ENCODE measurements at regions not wholly inside any gene's neighbourhood (a gene's known extent, or its start where the extent isn't known, plus 50 kb on each side); places are given as distances from the start of the nearest gene placed in this dataset.

DNA sequence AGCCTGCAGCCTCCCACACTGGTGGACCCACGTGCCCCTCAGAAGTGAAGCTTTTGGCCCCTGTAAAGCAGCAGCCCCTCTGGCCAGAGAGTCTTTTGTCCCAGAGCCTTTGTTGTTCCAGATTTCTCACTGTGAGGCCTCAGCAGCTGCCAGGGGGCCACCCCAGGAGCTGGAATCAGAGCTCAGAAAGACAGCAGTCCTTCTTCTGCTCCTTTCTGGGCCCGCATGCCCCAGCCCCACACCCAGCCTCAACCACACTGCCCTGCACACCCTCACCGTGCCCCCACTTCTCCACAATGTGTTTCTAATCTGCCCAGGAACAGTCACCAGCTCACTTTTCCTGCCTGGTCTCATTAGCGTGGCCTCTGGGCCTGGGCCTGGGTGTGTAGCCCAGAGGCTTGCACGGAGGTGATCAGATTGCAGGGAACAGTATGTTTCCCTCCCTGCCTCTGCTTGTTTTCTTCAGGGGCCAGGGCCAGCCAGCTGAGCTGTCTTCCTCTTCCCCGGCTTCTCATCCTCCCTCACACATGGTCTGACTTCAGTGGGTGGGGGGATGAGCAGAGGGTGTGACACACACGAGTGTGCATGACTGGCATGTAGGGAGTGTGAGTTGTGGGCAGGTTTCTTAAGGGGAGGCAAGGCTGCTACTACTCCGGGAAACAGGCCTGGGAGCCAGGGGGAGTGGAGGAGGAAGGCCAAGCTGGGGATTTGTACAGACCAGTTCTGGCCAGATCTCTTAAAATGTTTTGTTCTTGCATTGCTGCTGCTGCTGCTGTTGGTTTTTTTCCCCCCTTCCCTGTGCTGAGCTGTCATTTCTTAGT, 82.5 kb upstream of the ZNF648 start:
- intact Hi-C loops (cut with DNase I) = loop anchor here (1.0 to 5.0 kb wide), 4 partner anchors 53 to 252 kb away; no protein-coding TSS in a partner anchor
- peak overlapping the region in 1 of 4 donors; percentile 21 for H3K4me3 ChIP-seq
- TF ChIP-seq CTCF (IDR thresholded peaks at IDR 0.05) (peak in 1 of 3 experiments; percentile 9), EP300 (IDR thresholded peaks at IDR 0.05) (peak; percentile 65), POLR2A (IDR thresholded peaks at IDR 0.05; ENCODE audit: low read depth) (no peak), POLR2AphosphoS5 (IDR thresholded peaks at IDR 0.05) (peak; percentile 90 to 95)
- 23% methylated on average over 8 of the region's 8 CpGs for WGBS
- DNase-seq (ENCODE audit: extremely low spot score) = peak; percentile 98
- H3K36me3 ChIP-seq = no peaks in the 10 kb centered on the region
- peaks cover 26 to 53% (median 41%) of the 10 kb centered on the region in 4 donors for H3K4me1 ChIP-seq
- H3K27me3 ChIP-seq = no peaks in the 10 kb centered on the region
- peak overlapping the region; percentile 90 to 97 (median 95) for H3K27ac ChIP-seq (replicated peaks in 1 of 4)
- H3K9me3 ChIP-seq = no peaks in the 10 kb centered on the region

DNA sequence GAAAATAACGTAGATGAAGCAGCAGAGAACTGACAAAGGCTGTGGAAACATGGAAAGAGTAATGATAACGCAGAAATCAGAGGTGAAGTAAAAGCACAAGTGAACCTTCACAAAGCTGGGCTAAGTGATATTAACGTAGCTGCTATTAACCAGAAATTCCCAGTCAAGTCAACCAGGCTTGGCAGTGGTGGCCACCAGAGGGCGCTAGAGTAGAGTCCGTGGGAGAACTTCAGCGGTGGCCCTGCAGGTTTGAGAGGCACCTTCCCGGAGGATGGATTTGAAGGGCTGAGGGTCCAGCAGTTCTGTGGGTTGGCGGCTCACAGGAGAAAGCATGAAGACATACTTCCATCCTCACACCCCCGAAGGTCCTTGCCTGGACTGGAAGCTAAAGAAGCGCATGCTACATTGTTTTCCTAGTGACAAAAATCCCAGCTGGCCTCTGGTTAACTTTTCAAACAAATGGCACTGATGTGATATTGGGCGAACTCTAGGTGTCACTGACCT, 81.7 kb upstream of the ZNF648 start:
- TF ChIP-seq EP300 (IDR thresholded peaks at IDR 0.05) = no peak
- peak; percentile 95 to 98 (median 97) for TF ChIP-seq CTCF (IDR thresholded peaks at IDR 0.05)
- TF ChIP-seq POLR2AphosphoS5 (IDR thresholded peaks at IDR 0.05) = peak; percentile 68 to 73
- no peak for TF ChIP-seq POLR2A (IDR thresholded peaks at IDR 0.05; ENCODE audit: low read depth)
- Histone ChIP-seq H3K4me3 (peak overlapping the region in 1 of 4 donors; percentile 21), H3K4me1 (peaks cover 26 to 50% (median 41%) of the 10 kb centered on the region in 4 donors), H3K27me3 (no peaks in the 10 kb centered on the region), H3K27ac (replicated peaks in 1 of 4) (peak overlapping the region; percentile 90 to 97 (median 95)), H3K9me3 (no peaks in the 10 kb centered on the region), H3K36me3 (no peaks in the 10 kb centered on the region)
- peak; percentile 99 for DNase-seq (ENCODE audit: extremely low spot score)
- intact Hi-C loops (cut with DNase I) = loop anchor here (1.0 to 5.0 kb wide), 3 partner anchors 54 to 253 kb away; no protein-coding TSS in a partner anchor
- 19% methylated on average over 11 of the region's 11 CpGs for WGBS

DNA sequence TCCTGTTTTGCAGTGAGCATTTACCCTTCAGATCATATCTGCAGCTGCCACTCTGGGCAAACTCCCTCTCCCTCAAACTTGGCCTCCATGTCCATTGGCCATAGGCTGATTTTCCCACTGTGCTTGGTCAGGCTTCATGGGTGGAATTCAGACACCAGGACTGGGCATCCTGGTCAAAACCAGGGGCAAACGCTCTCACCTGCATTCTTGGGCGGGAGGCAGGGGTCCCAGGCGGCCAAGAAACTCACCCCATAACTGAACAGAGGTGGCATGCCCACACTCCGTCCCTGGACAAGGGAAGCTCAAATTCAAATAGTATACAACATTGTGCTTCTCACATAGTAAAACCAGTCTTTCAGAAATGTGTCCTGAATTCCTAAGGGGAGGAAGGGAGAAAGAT, 81.1 kb upstream of the ZNF648 start:
- WGBS = 69% methylated on average over 4 of the region's 4 CpGs
- Histone ChIP-seq H3K27me3 (no peaks in the 10 kb centered on the region), H3K36me3 (no peaks in the 10 kb centered on the region), H3K27ac (replicated peaks in 1 of 4) (peak overlapping the region; percentile 90 to 97 (median 95)), H3K4me1 (peaks cover 26 to 50% (median 41%) of the 10 kb centered on the region in 4 donors), H3K9me3 (no peaks in the 10 kb centered on the region), H3K4me3 (no peak overlapping the region)
- intact Hi-C loops (cut with DNase I) = loop anchor here (1.0 to 5.0 kb wide), 3 partner anchors 54 to 254 kb away; no protein-coding TSS in a partner anchor
- DNase-seq (ENCODE audit: extremely low spot score) = peak; percentile 79
- TF ChIP-seq CTCF (IDR thresholded peaks at IDR 0.05) = no peak
- TF ChIP-seq EP300 (IDR thresholded peaks at IDR 0.05) = no peak
- TF ChIP-seq POLR2AphosphoS5 (IDR thresholded peaks at IDR 0.05) = no peak
- TF ChIP-seq POLR2A (IDR thresholded peaks at IDR 0.05; ENCODE audit: low read depth) = no peak

DNA sequence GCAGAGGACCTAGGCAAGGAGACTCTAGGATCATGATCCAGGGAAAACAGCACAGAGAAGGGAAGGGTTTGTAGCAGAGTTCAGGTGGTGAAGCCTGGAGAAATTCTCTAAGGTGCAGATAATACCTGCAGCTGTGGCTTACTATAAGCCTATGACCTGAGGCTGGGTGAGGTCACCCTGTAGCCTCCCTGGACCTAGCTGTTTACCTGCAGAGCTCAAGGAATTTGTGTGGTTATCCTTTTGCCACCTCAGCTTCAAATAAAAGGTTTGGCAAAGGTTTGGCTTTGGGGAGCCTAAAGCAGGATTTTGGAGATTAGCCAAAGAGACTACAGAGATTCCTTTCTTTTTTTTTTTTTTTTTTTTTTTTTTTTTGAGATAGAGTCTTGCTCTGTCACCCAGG, 79.5 kb upstream of the ZNF648 start:
- no peaks in the 10 kb centered on the region for H3K27me3 ChIP-seq
- no peak for DNase-seq (ENCODE audit: extremely low spot score)
- no peaks in the 10 kb centered on the region for H3K9me3 ChIP-seq
- intact Hi-C loops (cut with DNase I) = loop anchor here (2.0 to 5.0 kb wide), 2 partner anchors 54 to 211 kb away; no protein-coding TSS in a partner anchor
- no peak for TF ChIP-seq POLR2AphosphoS5 (IDR thresholded peaks at IDR 0.05)
- no peak for TF ChIP-seq EP300 (IDR thresholded peaks at IDR 0.05)
- no peak for TF ChIP-seq CTCF (IDR thresholded peaks at IDR 0.05)
- TF ChIP-seq POLR2A (IDR thresholded peaks at IDR 0.05; ENCODE audit: low read depth) = no peak
- peaks cover 26 to 42% (median 36%) of the 10 kb centered on the region in 4 donors for H3K4me1 ChIP-seq
- no peak overlapping the region for H3K27ac ChIP-seq (replicated peaks in 1 of 4)
- no peaks in the 10 kb centered on the region for H3K36me3 ChIP-seq
- H3K4me3 ChIP-seq = no peak overlapping the region

Measured in esophagus muscularis mucosa (tissue), 4 donors.